Fibroblast of lung (primary cell): ENCODE measurements at regions not wholly inside any gene's neighbourhood (a gene's known extent, or its start where the extent isn't known, plus 50 kb on each side); places are given as distances from the start of the nearest gene placed in this dataset.

Experiments used
- DNase-seq, 2 donors: peaks; one replicate each; pipeline versions ENCODE4 v3.0.0 to v3.0.0-alpha.2; 2010; ENCODE audit warnings: low read depth in 2 of 2
- H2AFZ ChIP-seq: 2 replicates; pipeline ENCODE4 v1.5.1; 2012; ENCODE audit warnings: low read length, control low read depth, inconsistent platforms
- H3K27ac ChIP-seq: 2 replicates; pipeline ENCODE4 v1.5.1; 2011; ENCODE audit warnings: low read length, control low read depth; ENCODE audit not compliant: insufficient read depth
- H3K27me3 ChIP-seq: 2 replicates; pipeline ENCODE4 v1.5.1; 2011; ENCODE audit warnings: mild to moderate bottlenecking, low read length; ENCODE audit not compliant: control insufficient read depth, insufficient read depth
- H3K36me3 ChIP-seq: 2 replicates; pipeline ENCODE4 v1.5.1; 2011; ENCODE audit warnings: low read length; ENCODE audit not compliant: control insufficient read depth, insufficient read depth
- H3K4me1 ChIP-seq: 2 replicates; pipeline ENCODE4 v1.5.1; 2011; ENCODE audit warnings: low read length; ENCODE audit not compliant: control insufficient read depth, insufficient read depth; ENCODE audit errors: extremely low read depth
- H3K4me2 ChIP-seq: 2 replicates; pipeline ENCODE4 v1.5.1; 2011; ENCODE audit warnings: low read length, control low read depth; ENCODE audit not compliant: insufficient read depth; ENCODE audit errors: extremely low read depth
- H3K4me3 ChIP-seq, 4 experiments: fragments of 200-600 bp in 1 of 4; sonication (generic) in 1 of 4; replicated peaks in 1 of 4; 2 replicates each; pipeline ENCODE4 v1.5.1; 2011 to 2016; ENCODE audit warnings: low read length in 4 of 4, low read depth in 3 of 4, mild to moderate bottlenecking in 3 of 4, control low read depth in 2 of 4, inconsistent platforms in 1 of 4, mixed read lengths in 1 of 4; ENCODE audit not compliant: insufficient read depth in 1 of 4; ENCODE audit errors: control extremely low read depth in 1 of 4
- H3K79me2 ChIP-seq: 2 replicates; pipeline ENCODE4 v1.5.1; 2012; ENCODE audit warnings: mild to moderate bottlenecking, low read length, inconsistent platforms; ENCODE audit not compliant: control insufficient read depth, insufficient read depth
- H3K9ac ChIP-seq: 2 replicates; pipeline ENCODE4 v1.5.1; 2011; ENCODE audit warnings: mild to moderate bottlenecking, low read length, control low read depth; ENCODE audit not compliant: insufficient read depth
- H3K9me3 ChIP-seq: 2 replicates; pipeline ENCODE4 v1.5.1; 2012; ENCODE audit warnings: low read depth, low read length; ENCODE audit not compliant: control insufficient read depth, insufficient read depth
- H4K20me1 ChIP-seq: 2 replicates; pipeline ENCODE4 v1.5.1; 2011; ENCODE audit warnings: low read length; ENCODE audit not compliant: control insufficient read depth, insufficient read depth; ENCODE audit errors: extremely low read depth
- CTCF ChIP-seq, 2 donors: IDR thresholded peaks in 1 of 2; conservative IDR thresholded peaks in 1 of 2; 1 replicate in 1 of 2; 2 replicates in 1 of 2; pipeline ENCODE4 v1.5.1; 2011 to 2012; ENCODE audit warnings: low read length in 2 of 2, control low read depth in 1 of 2, inconsistent platforms in 1 of 2, low read depth in 1 of 2, mild to moderate bottlenecking in 1 of 2
- EZH2 ChIP-seq: IDR thresholded peaks from 2 replicates; pipeline ENCODE4 v1.5.1; 2012; ENCODE audit warnings: low read length, control low read depth, mild to moderate bottlenecking; ENCODE audit errors: missing control alignments

- Histone ChIP-seq H3K9me3 (no peaks in the 10 kb centered on the region), H3K4me2 (no peak overlapping the region), H3K27me3 (no peaks in the 10 kb centered on the region), H3K9ac (no peak overlapping the region), H3K79me2 (no peaks in the 10 kb centered on the region), H2AFZ (no peak overlapping the region), H3K4me3 (no peak overlapping the region), H3K27ac (no peak overlapping the region), H3K36me3 (no peaks in the 10 kb centered on the region), H4K20me1 (no peaks in the 10 kb centered on the region), H3K4me1 (no peaks in the 10 kb centered on the region)
- no peak for DNase-seq
- TF ChIP-seq CTCF (conservative IDR thresholded peaks at IDR 0.05 in 1 of 2, IDR thresholded peaks at IDR 0.05 in 1 of 2; ENCODE audit: low read depth in 1 of 2, low read length in 2 of 2) (no peak), EZH2 (no peak)
Measured at GRCh38 chr6:79801362-79801761, 146.0 kb downstream of the ELOVL4 start.

- Histone ChIP-seq H3K4me1 (no peaks in the 10 kb centered on the region), H3K4me2 (no peak overlapping the region), H2AFZ (no peak overlapping the region), H3K27me3 (no peaks in the 10 kb centered on the region), H3K79me2 (no peaks in the 10 kb centered on the region), H3K4me3 (no peak overlapping the region), H3K9me3 (no peaks in the 10 kb centered on the region), H3K27ac (no peak overlapping the region), H3K9ac (no peak overlapping the region), H3K36me3 (no peaks in the 10 kb centered on the region), H4K20me1 (no peaks in the 10 kb centered on the region)
- TF ChIP-seq EZH2 = no peak
- TF ChIP-seq CTCF (conservative IDR thresholded peaks at IDR 0.05 in 1 of 2, IDR thresholded peaks at IDR 0.05 in 1 of 2; ENCODE audit: low read depth in 1 of 2, low read length in 2 of 2) = no peak
- DNase-seq = no peak
Measured at GRCh38 chr6:79798841-79799240, 148.5 kb downstream of the ELOVL4 start.

GRCh38 chr6:79797912-79798311 is 149.4 kb downstream of the ELOVL4 start:
- H3K9me3 ChIP-seq = no peaks in the 10 kb centered on the region
- H3K9ac ChIP-seq = no peak overlapping the region
- no peak overlapping the region for H2AFZ ChIP-seq
- H3K36me3 ChIP-seq = no peaks in the 10 kb centered on the region
- no peak overlapping the region for H3K4me3 ChIP-seq
- no peaks in the 10 kb centered on the region for H3K27me3 ChIP-seq
- H3K79me2 ChIP-seq = no peaks in the 10 kb centered on the region
- H3K4me1 ChIP-seq = no peaks in the 10 kb centered on the region
- no peak for DNase-seq
- TF ChIP-seq CTCF (conservative IDR thresholded peaks at IDR 0.05 in 1 of 2, IDR thresholded peaks at IDR 0.05 in 1 of 2; ENCODE audit: low read depth in 1 of 2, low read length in 2 of 2) (no peak), EZH2 (no peak)
- H3K4me2 ChIP-seq = no peak overlapping the region
- no peaks in the 10 kb centered on the region for H4K20me1 ChIP-seq
- H3K27ac ChIP-seq = no peak overlapping the region
